ENCODE measurements at regions not wholly inside any gene's neighbourhood (a gene's known extent, or its start where the extent isn't known, plus 50 kb on each side); places are given as distances from the start of the nearest gene placed in this dataset.

GRCh38 chr4:126899331-126899801 is 733.4 kb upstream of the INTU start:
- Mint-ChIP-seq H3K27me3 (no peaks in the 10 kb centered on the region), H3K4me1 (no peaks in the 10 kb centered on the region), H3K4me3 (no peak overlapping the region), H3K27ac (no peak overlapping the region), H3K9me3 (ENCODE audit: insufficient read depth) (peaks cover 6% of the 10 kb centered on the region)
- H3K79me2 ChIP-seq (ENCODE audit: control insufficient read depth, insufficient read depth, low read length), result no peaks in the 10 kb centered on the region
- no peak overlapping the region for H3K27ac ChIP-seq (ENCODE audit: low read length in 2 of 2)
- no peak overlapping the region for H3K4me3 ChIP-seq (ENCODE audit: control extremely low read depth in 1 of 5, extremely low read depth in 1 of 5, insufficient read depth in 1 of 5, low read depth in 2 of 5, low read length in 4 of 5)
- H3K9me3 ChIP-seq (ENCODE audit: control extremely low read depth in 1 of 3, control insufficient read depth in 2 of 3, insufficient read depth in 1 of 3, low read length in 2 of 3), result peaks cover 0 to 8% (median 5%) of the 10 kb centered on the region in 3 donors
- ATAC-seq (ENCODE audit: low read depth), result no peak
- no peaks in the 10 kb centered on the region for H4K20me1 ChIP-seq (ENCODE audit: control insufficient read depth, insufficient read depth, low read length, poor library complexity, severe bottlenecking)
- H3K36me3 ChIP-seq (replicated peaks in 1 of 2; ENCODE audit: control extremely low read depth in 1 of 2, control insufficient read depth in 1 of 2, extremely low read depth in 1 of 2, insufficient read depth in 2 of 2, low read length in 1 of 2), result no peaks in the 10 kb centered on the region
- no peak for TF ChIP-seq EZH2 (IDR thresholded peaks at IDR 0.05; ENCODE audit: borderline replicate concordance, insufficient read depth, low read depth, low read length, poor library complexity, severe bottlenecking)
- no peak for TF ChIP-seq CTCF (IDR thresholded peaks at IDR 0.05)
- no peak overlapping the region for H2AFZ ChIP-seq (ENCODE audit: insufficient read depth, low read depth, low read length, poor library complexity, severe bottlenecking)
- no peaks in the 10 kb centered on the region for H3K27me3 ChIP-seq (replicated peaks in 1 of 4; ENCODE audit: control extremely low read depth in 1 of 4, control insufficient read depth in 3 of 4, insufficient read depth in 4 of 4, low read length in 3 of 4)
- DNase-seq, result no peak
- ChIA-PET CTCF (no interaction called here), POLR2A (no interaction called here)
- WGBS (ENCODE audit: insufficient coverage), result 0% methylated on average over 1 of the region's 2 CpGs
- no peak overlapping the region for H3K4me2 ChIP-seq (replicated peaks; ENCODE audit: low read depth, low read length, poor library complexity, severe bottlenecking)
- H3K4me1 ChIP-seq (ENCODE audit: control insufficient read depth in 2 of 2, insufficient read depth in 2 of 2, low read length in 2 of 2), result no peaks in the 10 kb centered on the region
- intact Hi-C loops (cut with micrococcal nuclease), result no loop called here
- H3K9ac ChIP-seq (ENCODE audit: low read length), result no peak overlapping the region

GRCh38 chr4:126906466-126906865 is 726.3 kb upstream of the INTU start:
- H3K79me2 ChIP-seq (ENCODE audit: control insufficient read depth, insufficient read depth, low read length), result no peaks in the 10 kb centered on the region
- POLR2A ChIA-PET, result no interaction called here
- H3K27ac Mint-ChIP-seq, result no peak overlapping the region
- intact Hi-C loops (cut with micrococcal nuclease), result no loop called here
- CTCF ChIA-PET, result no interaction called here
- TF ChIP-seq CTCF (IDR thresholded peaks at IDR 0.05) (no peak), EZH2 (IDR thresholded peaks at IDR 0.05; ENCODE audit: borderline replicate concordance, insufficient read depth, low read depth, low read length, poor library complexity, severe bottlenecking) (no peak)
- no peaks in the 10 kb centered on the region for H3K27me3 Mint-ChIP-seq
- no peaks in the 10 kb centered on the region for H3K27me3 ChIP-seq (replicated peaks in 1 of 4; ENCODE audit: control extremely low read depth in 1 of 4, control insufficient read depth in 3 of 4, insufficient read depth in 4 of 4, low read length in 3 of 4)
- peaks cover 0 to 3% (median 0%) of the 10 kb centered on the region in 3 donors for H3K9me3 ChIP-seq (ENCODE audit: control extremely low read depth in 1 of 3, control insufficient read depth in 2 of 3, insufficient read depth in 1 of 3, low read length in 2 of 3)
- H3K4me1 Mint-ChIP-seq, result no peaks in the 10 kb centered on the region
- ATAC-seq (ENCODE audit: low read depth), result no peak
- H3K9ac ChIP-seq (ENCODE audit: low read length), result no peak overlapping the region
- no peak overlapping the region for H3K4me3 ChIP-seq (ENCODE audit: control extremely low read depth in 1 of 5, extremely low read depth in 1 of 5, insufficient read depth in 1 of 5, low read depth in 2 of 5, low read length in 4 of 5)
- no peak for DNase-seq
- H3K9me3 Mint-ChIP-seq (ENCODE audit: insufficient read depth), result no peaks in the 10 kb centered on the region
- H4K20me1 ChIP-seq (ENCODE audit: control insufficient read depth, insufficient read depth, low read length, poor library complexity, severe bottlenecking), result no peaks in the 10 kb centered on the region
- H2AFZ ChIP-seq (ENCODE audit: insufficient read depth, low read depth, low read length, poor library complexity, severe bottlenecking), result no peak overlapping the region
- WGBS (ENCODE audit: insufficient coverage), result 84% methylated on average over 2 of the region's 3 CpGs
- no peaks in the 10 kb centered on the region for H3K36me3 ChIP-seq (replicated peaks in 1 of 2; ENCODE audit: control extremely low read depth in 1 of 2, control insufficient read depth in 1 of 2, extremely low read depth in 1 of 2, insufficient read depth in 2 of 2, low read length in 1 of 2)
- no peak overlapping the region for H3K27ac ChIP-seq (ENCODE audit: low read length in 2 of 2)
- no peaks in the 10 kb centered on the region for H3K4me1 ChIP-seq (ENCODE audit: control insufficient read depth in 2 of 2, insufficient read depth in 2 of 2, low read length in 2 of 2)
- H3K4me3 Mint-ChIP-seq, result no peak overlapping the region
- no peak overlapping the region for H3K4me2 ChIP-seq (replicated peaks; ENCODE audit: low read depth, low read length, poor library complexity, severe bottlenecking)

All from B cell (primary cell).